HG02610 (cell line): ENCODE measurements at regions not wholly inside any gene's neighbourhood (a gene's known extent, or its start where the extent isn't known, plus 50 kb on each side); places are given as distances from the start of the nearest gene placed in this dataset.
"Not testable (repeated sequence)": the region's sequence is repeated elsewhere in the genome, so short reads cannot be mapped to it uniquely, and the experiment has no call there.

Experiments
- ATAC-seq: cut with Tn5 transposase; IDR thresholded peaks from one replicate; pipeline ENCODE4 v1.9.1; 2021; ENCODE audit warnings: mild to moderate bottlenecking, moderate library complexity; ENCODE audit not compliant: unreplicated experiment

DNA sequence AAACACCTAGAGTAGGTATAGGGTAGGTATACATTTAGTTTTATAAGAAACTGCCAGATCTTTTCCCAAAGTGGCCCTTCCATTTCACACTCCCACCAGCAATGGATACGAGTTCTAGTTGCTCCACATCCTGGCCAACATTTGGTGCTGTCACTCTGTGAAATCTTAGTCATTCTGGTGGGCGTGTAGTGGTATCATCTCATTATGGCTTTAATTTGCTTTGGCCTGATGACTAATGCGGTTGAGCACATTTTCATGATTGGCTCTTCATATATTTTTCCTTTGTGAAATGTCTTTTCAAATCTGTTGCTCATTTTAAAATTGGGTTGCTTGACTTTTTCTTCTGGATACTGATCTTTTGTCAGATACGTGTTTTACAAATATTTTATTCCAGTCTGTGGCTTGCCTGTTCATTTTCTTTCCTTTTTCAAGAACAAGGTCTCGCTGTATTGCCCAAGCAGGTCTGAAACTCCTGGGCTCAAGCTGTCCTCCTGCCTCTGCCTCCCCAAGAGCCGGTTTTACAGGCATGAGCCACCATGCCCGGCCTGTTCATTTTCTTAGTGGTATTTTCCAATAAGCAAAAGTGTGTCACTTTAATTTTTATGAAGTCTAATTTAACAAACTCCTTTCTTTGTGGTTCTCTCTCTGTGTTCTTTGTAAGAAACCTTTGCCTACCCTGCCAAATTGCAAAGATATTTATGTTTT, 192.4 kb downstream of the SEC14L1 start:
- no peak for ATAC-seq

DNA sequence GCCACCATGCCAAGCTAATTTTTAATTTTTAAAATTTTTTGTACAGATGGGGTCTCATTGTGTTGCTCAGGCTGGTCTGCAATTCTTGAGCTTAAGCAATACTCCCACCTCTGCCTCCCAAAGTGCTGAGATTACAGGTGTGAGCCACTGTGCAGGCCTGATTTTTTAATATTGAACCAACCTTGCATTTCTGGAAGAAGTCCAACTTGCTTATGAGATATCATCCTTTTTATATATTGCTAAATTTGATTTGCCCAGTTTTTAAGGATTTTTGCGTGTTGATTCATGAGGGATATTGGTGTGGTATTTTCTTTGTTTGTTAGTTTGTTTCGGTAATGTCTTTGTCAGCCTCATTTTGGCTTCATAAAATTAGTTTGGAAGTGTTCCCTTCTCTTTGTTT, 196.4 kb downstream of the SEC14L1 start:
- no peak for ATAC-seq

DNA sequence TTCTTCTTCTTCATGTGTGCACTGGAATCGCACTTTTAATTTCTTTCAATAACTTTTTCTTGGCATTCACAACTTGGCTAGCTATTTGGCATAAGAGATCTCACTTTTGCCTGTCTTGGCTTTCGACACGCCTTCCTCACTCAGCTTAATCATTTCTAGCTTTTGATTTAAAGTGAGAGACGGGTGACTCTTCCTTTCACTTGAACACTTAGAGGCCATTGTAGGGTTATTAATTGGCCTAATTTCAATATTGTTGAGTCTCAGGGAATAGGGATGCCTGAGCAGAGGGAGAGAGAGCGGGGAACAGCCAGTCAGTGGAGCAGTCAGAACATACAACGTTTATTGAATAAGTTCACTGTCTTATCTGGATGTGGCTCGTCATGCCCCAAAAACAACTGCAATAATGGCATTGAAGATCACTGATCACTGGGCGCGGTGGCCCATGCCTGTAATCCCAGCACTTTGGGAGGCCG, 200.3 kb downstream of the SEC14L1 start:
- ATAC-seq: no peak

DNA sequence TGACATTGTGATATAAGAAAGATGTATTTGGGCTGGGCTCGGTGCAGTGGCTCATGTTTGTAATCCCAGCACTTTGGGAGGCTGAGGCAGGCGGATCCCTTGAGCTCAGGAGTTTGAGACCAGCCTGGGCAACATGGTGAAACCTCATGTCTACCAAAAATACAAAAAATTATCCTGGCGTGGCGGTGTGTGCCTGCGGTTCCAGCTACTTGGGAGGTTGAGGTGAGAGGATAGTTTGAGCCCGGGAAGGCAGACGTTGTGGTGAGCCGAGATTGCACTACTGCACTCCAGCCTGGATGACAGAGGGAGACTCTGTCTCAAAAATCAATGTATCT, 201.9 kb downstream of the SEC14L1 start:
- ATAC-seq: not testable (repeated sequence)

DNA sequence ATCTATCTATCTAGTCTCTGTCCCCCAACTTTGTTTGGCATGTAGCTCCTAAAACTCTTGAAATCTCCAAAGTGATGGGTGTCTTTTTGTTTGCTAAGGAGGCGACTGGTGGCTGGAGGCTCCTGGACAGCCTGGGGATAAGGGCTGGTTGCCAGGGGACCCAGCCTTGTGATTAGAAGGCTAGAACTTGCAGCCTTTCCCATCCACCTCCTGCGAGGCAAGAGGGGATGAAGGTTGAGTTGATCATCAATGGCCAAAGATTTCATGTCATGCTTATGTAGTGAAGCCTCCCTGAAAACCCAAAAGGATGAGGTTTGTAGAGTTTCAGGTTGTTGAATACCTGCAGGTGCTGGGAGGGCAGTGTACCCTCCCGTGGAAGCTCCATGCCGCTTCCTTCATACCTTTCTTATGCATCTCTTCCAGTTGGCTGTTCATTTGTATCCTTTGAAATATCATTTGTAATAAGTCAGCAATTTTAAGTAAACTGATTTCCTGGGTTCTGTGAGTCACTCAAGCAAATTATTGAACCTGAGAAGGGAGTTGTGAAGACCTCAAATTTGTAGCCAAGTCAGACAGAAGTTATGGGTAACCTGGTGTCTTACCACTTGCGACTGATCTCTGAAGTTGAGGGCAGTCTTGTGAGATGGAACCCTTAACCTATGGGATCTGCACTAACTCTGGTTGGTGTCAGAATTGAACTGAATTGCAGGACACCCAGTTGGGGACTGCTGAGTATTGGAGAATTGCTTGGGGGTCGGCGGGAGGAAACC, 202.4 kb downstream of the SEC14L1 start:
- no peak for ATAC-seq

DNA sequence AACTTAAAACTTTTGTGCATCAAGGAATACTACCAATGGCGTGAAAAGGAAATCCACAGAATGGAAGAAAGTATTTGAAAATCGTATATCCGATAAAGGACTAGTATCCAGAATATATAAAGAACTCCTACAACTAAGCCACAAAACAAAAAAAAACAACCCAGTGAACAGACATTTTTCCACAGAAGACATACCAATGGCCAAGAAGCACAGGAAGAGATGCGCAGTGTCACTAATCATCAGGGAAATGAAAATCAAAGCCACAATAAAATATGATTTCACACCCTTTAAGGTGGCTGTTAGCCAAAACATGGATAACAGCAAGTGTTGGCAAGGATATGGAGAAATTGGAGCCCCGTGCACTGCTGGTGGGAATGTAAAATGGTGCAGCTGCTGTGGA, 203.3 kb downstream of the SEC14L1 start:
- no peak for ATAC-seq

GRCh38 chr17:77345260-77345910, 204.6 kb downstream of the SEC14L1 start:
- no peak for ATAC-seq

- no peak for ATAC-seq
These were observed 206.0 kb downstream of the SEC14L1 start for GRCh38 chr17:77346765-77347164.

DNA sequence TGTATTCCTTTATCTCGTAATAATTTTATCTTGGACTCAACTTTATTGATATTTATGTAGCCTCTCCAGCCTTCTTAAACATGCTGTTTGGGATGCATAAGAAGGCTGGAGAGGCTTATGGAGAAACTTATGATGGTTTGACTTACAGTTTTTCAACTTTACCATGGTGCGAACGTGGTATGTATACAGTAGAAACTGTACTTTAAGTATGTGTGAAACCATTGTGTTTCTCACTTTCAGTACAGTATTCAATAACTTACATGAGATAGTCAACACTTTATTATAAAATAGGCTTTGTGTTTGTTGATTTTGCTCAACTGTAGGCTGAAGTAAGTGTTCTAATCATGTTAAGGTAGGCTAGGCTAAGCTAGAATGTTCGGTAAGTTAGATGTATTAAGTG, 206.8 kb downstream of the SEC14L1 start:
- no peak for ATAC-seq

DNA sequence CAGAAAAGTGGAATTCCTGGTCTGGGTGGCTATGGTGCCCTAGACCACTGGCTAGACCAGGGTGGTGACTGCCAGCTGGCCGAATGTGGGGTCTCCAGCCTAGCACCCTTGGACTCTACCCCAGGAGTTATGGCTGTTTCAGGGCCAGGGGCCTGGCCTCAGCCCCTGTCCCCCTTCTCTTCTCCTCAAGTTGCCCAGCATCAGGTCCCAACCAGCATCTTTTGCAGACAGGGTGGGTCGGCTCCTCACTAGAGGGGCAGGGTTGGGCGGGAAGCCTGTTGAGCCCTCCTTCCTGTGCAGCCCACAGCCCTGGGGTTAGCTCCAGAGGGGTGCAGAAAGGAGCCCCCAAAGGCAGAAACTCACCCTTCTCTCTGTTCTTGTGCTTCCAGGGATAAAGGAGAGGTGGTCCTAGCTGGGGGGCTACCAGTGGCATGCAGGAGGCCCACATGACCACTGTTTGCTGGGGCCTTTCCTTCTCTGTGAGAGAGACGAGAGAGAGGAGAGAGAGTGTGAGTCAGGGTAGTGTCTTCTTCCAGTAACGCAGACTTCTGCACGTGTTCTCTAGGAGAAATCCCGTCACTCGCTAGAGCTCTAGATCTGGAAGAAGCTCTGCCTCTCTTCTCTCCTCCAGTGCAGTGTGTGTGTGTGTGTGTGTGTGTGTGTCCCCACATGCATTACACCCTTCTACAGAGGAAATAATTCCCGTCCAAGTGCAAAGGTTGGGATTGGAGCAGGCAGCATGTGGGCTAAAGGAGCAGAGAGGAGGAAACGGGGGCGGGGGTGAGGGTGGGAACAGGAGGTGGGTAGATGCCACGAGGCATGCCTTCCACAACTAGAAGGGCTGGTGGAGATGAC, 209.4 kb downstream of the SEC14L1 start:
- ATAC-seq: no peak

DNA sequence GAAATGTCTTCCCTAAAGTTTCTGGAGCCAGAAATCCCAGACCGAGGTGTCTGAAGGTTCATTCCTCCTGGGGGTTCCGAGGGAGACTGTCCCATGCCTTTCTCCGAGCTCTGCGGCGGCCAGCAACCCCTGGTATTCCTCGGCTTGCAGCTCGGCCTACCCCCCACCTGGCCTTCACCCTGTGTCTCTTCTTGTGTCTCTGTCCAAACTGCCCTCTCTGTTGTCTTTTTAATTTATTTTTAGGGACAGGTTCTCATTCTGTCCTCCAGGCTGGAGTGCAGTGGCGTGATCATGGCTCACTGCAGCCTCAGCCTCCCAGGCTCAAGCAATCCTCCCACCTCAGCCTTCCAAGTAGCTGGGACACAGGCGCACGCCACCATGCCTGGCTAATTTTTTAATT, 211.7 kb downstream of the SEC14L1 start:
- no peak for ATAC-seq

DNA sequence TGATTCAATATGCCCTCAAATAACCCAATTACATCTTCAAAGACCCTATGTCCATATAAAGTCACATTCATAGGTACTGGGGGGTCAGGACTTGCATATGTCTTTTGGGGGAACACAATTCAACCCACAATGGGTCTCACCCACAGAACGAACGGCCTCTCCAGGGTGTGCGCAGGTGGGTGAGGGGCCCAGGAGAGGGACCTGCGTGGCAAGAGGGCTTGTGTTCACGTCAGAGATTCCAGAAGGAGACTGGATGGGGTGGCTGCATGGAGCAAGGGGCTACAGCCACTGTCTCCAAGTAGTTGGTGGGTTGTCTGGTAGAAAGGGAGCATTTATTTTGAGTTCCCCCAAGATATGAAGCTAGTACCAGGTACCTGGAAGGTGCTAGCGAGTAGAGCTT, 212.2 kb downstream of the SEC14L1 start:
- ATAC-seq: no peak

DNA sequence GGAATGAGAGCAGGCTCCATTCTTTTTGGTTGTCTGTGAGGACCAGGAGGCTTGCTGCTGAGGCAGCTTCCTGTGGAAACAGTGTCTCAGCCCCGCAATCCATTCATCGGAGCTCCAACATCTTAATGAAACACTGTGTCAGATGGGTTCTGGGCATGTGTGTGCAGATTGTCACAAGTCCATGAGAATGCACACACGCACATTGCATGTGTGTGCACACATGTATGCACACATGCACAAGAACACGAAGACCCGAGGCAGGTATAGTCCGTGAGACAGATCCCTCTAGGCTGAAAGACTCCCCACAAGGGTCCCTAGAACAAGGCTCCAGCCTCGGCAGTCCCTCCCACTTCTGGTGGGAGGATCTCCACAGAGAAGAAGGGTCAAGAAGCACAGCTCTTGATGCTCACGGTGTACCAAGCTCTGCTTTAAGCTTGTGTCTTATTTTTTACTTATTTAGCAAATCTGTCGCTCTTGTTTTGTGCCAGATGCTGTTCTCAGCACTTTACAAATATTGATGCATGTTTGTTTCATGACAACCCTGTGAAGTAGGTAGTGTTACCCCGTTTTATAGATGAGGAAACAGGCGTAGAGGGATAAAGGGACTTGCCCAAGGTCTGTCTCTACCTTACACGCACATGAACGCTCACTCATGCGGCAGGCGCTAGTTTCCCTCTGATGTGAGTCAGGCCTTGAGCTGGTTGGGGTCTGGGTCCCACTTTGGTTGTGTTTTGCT, 213.1 kb downstream of the SEC14L1 start:
- ATAC-seq: no peak

- ATAC-seq: no peak
These were observed 213.6 kb downstream of the SEC14L1 start for GRCh38 chr17:77354420-77354669.

- no peak for ATAC-seq
These were observed 214.1 kb downstream of the SEC14L1 start for GRCh38 chr17:77354670-77355455.

- no peak for ATAC-seq
These were observed 215.4 kb downstream of the SEC14L1 start for GRCh38 chr17:77356109-77356689.

DNA sequence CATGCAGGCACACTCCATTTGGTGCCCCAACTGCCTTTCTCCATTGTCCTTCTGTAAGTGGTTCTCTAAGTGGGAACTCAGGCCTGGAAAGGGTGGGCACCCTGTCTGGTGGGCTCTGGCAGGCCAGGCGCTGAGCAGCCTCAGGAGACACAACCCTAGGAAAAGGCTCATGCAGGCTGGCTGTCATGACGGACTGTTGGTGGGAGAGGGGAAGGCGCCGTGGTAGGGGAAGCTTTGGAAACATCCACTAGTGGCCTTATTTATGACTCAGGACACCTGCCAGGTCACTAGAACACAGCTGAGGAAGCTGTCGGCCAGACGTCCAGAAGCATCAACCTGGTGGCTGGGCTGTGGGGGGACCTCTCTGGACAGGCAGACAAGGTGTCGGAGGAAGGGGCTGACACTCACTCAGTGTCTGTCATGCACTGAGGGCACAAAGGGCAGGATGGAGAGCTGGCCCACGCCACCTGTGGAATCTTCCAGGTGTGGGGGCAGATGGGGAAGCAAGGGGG, 216.0 kb downstream of the SEC14L1 start:
- ATAC-seq: no peak

DNA sequence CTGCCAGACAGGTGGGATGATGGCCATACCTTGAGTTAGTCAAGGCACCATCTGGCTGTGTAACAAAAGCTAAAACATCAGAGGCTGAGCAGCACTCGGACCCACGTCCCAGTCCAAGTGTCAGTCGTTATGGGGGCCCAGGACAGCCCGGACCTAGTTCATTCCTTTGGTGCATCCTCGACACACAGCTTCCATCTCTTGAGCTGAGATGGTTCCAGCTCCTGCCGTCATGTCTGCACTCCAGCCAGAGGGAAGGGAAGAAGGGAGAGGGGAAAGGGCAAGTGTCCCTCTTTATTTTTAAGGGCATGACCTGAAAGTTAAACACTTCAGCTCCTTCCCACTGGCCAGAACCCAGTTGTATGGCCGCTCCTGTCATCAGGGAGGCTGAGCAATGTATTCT, 218.0 kb downstream of the SEC14L1 start:
- ATAC-seq: no peak

DNA sequence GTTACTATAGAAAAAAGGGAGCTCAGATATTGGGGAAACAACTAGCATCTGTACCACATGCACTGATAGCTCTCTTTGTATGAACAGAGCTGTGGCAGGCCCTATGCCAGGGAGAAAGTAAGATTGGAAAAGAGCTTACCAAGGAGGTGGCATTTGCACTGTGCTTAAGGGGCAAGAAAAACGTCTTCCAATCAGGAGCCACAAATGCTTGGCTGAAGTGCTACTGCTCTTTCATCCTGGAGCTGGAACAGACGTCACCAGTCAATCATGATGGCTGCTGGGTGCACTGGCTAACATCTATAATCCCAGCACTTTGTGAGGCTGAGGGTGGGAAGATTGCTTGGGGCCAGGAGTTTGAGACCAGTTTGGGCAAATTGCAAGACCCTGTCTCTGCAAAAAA, 218.5 kb downstream of the SEC14L1 start:
- ATAC-seq: no peak
